ENCODE measurements at regions not wholly inside any gene's neighbourhood (a gene's known extent, or its start where the extent isn't known, plus 50 kb on each side); places are given as distances from the start of the nearest gene placed in this dataset.
A peak's percentile ranks its signal among the peaks of the same experiment; 100 is the strongest.
"Not testable (repeated sequence)": the region's sequence is repeated elsewhere in the genome, so short reads cannot be mapped to it uniquely, and the experiment has no call there.

GRCh38 chr1:80217377-80217986 lies 1211.0 kb upstream of the ADGRL4 start:
- in situ Hi-C loops (cut with HindIII; ENCODE audit: low pct_ligation_motif_present, low pct_unique_long_range_greater_than_20kb, low sequenced_read_pairs) = no loop called here
- DNase-seq = peak; percentile 79

DNA sequence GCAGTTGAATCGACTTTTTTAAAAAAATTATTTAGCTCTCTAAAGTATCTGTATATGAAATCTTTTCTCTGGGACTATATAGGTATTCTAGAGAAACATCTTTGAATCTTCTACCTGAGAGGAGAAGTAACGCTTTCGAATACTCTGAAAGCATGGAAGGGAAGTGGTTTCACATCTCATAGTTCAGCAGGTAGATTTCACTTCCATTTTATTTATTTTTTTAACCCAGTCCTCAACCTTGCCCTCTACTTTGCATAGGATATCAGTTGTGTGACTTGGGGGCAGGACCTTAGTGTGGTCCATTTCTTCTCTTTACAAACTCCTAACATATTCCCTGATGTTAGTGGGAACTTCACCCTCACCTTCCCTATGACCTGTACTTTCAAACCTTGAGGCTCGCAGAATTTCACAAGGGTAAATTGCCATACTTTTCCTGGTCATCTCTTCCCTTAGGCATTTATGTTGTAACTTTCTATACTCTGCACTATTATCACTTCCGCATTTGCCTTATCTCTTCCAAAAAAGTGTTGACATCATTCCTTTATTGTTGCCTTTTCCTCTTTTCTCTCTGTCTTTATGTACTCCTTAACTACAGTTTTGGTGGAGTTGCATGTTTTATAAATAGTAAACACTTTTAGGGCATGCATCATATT lies 1208.5 kb upstream of the ADGRL4 start:
- in situ Hi-C loops (cut with HindIII; ENCODE audit: low pct_ligation_motif_present, low pct_unique_long_range_greater_than_20kb, low sequenced_read_pairs) = no loop called here

GRCh38 chr1:80212948-80213347 lies 1206.4 kb upstream of the ADGRL4 start:
- no peak for DNase-seq
- in situ Hi-C loops (cut with HindIII; ENCODE audit: low pct_ligation_motif_present, low pct_unique_long_range_greater_than_20kb, low sequenced_read_pairs) = no loop called here

More for the DNA sequence above, 1208.5 kb upstream of the ADGRL4 start:
- no peak for DNase-seq

- in situ Hi-C loops (cut with HindIII; ENCODE audit: low pct_ligation_motif_present, low pct_unique_long_range_greater_than_20kb, low sequenced_read_pairs) = no loop called here
- no peak for DNase-seq
Measured at GRCh38 chr1:80211691-80212380, 1205.3 kb upstream of the ADGRL4 start.

DNA sequence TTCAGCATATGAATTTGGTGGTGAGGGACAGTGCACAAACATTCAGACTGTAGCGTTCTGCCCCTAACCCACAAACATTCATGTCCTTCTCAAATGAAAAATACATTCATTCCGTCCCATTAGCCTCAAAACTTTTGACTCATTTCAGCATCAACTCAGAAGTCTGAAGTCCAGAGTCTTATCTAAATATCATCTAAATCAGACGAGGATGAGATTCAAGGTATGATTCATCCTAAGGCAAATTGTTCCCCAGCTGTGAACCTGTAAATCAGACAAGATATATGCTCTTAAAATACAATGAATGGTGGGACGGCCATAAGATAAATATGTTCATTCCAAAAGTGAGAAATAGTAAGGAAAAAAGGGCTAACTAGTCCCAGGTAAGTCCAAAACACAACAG lies 1195.6 kb upstream of the ADGRL4 start:
- no peak for DNase-seq
- in situ Hi-C loops (cut with HindIII; ENCODE audit: low pct_ligation_motif_present, low pct_unique_long_range_greater_than_20kb, low sequenced_read_pairs) = no loop called here

DNA sequence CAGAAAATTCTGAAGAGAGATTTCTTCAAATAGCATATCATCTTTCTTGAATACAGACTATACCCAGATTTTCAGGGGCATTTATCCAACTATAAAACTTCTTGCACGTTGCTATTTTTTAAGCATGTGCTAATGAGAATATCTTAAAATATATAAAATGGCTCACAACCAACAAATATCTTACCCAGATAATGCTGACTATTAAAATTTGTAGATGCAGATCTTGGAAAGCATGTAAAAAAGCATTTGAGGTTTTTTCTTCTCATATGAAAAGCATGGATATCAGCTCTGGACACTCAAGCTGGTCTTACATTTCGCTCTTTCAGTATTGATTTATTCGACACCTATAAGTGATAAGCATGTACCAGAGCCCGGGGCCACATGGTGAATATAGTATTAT lies 1187.7 kb upstream of the ADGRL4 start:
- in situ Hi-C loops (cut with HindIII; ENCODE audit: low pct_ligation_motif_present, low pct_unique_long_range_greater_than_20kb, low sequenced_read_pairs) = no loop called here
- no peak for DNase-seq

GRCh38 chr1:80181418-80181817 lies 1174.9 kb upstream of the ADGRL4 start:
- DNase-seq = no peak
- in situ Hi-C loops (cut with HindIII; ENCODE audit: low pct_ligation_motif_present, low pct_unique_long_range_greater_than_20kb, low sequenced_read_pairs) = no loop called here

- no peak for DNase-seq
- in situ Hi-C loops (cut with HindIII; ENCODE audit: low pct_ligation_motif_present, low pct_unique_long_range_greater_than_20kb, low sequenced_read_pairs) = no loop called here
Measured at GRCh38 chr1:80171631-80172030, 1165.1 kb upstream of the ADGRL4 start.

DNA sequence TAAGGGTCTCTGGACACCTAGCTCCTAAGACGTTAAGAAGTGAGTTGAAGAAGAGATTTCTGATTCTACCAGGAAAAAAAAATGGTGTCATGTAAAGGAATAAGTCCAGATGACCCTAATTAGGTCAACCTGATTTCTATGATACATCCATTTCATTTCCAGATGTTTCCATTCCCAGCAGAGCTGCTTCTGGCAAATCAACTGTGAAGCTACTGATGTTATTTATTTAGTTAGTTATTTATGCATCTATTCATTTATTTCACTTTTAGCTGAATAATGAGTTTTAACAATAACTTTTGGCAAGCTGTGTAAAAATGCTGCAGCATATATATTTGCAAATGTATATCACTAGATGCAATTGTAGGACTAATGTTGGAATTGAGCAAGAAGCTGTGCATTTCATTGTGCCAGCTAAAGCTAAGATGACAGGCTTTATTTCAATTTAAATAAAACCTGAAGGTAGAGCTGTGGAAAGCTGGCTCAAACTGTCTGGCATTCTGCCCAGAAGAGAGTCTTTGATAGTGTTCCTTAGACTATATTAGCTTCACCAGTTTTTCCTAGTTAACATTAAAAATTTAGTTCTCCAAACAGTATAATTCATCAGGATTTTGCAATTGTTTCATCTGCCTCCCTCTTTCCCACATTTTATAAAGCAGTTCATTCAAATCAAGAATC lies 1164.4 kb upstream of the ADGRL4 start:
- in situ Hi-C loops (cut with HindIII; ENCODE audit: low pct_ligation_motif_present, low pct_unique_long_range_greater_than_20kb, low sequenced_read_pairs) = no loop called here
- DNase-seq = no peak

- no peak for DNase-seq
- in situ Hi-C loops (cut with HindIII; ENCODE audit: low pct_ligation_motif_present, low pct_unique_long_range_greater_than_20kb, low sequenced_read_pairs) = no loop called here
Measured at GRCh38 chr1:80164150-80164549, 1157.6 kb upstream of the ADGRL4 start.

DNA sequence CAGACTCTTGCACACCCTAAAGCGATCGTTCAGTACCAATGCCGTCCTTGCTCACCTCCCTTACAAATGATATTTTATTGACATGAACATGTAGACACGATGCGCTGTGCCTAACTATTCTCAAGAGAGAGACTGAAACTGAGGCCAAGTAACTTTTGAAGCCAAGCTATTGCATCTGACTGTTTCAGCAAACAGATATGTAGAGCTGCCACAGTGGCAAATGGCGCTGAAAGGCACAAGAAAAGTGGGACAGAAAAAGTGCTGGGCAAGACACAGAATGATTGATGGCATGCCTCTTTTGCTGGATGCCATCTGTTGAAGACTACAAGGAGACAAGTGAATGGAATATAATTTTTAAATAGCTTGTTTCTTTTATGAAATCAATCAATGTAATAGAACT lies 1157.2 kb upstream of the ADGRL4 start:
- in situ Hi-C loops (cut with HindIII; ENCODE audit: low pct_ligation_motif_present, low pct_unique_long_range_greater_than_20kb, low sequenced_read_pairs) = no loop called here
- no peak for DNase-seq

GRCh38 chr1:80158771-80159170 lies 1152.2 kb upstream of the ADGRL4 start:
- in situ Hi-C loops (cut with HindIII; ENCODE audit: low pct_ligation_motif_present, low pct_unique_long_range_greater_than_20kb, low sequenced_read_pairs) = no loop called here
- no peak for DNase-seq

- DNase-seq = no peak
- in situ Hi-C loops (cut with HindIII; ENCODE audit: low pct_ligation_motif_present, low pct_unique_long_range_greater_than_20kb, low sequenced_read_pairs) = no loop called here
Measured at GRCh38 chr1:80158266-80158665, 1151.7 kb upstream of the ADGRL4 start.

GRCh38 chr1:80155371-80155770 lies 1148.8 kb upstream of the ADGRL4 start:
- in situ Hi-C loops (cut with HindIII; ENCODE audit: low pct_ligation_motif_present, low pct_unique_long_range_greater_than_20kb, low sequenced_read_pairs) = no loop called here
- peak; percentile 33 for DNase-seq

DNA sequence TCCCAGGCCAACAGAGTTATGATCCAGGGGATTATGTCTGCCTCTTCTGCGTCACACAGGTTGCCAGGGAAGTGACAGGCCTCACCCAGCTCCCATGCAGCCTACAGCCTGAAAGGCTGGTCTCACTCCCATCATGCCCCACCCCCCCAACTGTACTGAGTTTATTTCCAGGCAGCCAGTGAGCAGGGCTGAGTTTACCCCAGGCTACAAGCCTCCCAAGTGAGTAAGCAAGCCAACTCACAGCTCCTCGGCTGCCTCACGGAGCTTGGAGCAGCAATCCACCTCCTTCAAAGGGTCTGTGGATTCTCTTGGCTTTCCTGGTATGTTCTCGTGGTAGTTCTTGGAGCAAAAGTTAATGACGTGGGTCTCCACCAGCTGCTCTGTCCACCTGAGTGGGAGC lies 1147.6 kb upstream of the ADGRL4 start:
- in situ Hi-C loops (cut with HindIII; ENCODE audit: low pct_ligation_motif_present, low pct_unique_long_range_greater_than_20kb, low sequenced_read_pairs) = no loop called here
- no peak for DNase-seq

DNA sequence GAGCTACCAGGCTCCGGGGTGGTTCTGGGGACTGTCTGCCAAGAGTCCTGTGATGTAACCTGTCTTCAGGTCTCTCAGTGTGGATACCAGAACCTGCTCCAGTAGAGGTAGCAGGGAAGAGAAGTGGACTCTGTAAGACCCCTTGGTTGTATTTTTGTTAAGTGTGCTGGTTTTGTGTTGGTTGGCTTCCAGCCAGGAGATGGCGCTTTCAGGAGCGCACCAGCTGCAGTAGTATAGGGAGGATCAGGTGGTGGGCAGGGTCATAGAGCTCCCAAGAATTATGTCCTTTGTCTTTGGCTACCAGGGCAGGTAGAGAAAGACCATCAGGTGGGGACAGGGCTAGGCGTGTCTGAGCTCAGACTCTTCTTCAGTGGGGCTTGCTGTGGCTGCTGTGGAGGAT lies 1147.2 kb upstream of the ADGRL4 start:
- DNase-seq = no peak
- in situ Hi-C loops (cut with HindIII; ENCODE audit: low pct_ligation_motif_present, low pct_unique_long_range_greater_than_20kb, low sequenced_read_pairs) = no loop called here

DNA sequence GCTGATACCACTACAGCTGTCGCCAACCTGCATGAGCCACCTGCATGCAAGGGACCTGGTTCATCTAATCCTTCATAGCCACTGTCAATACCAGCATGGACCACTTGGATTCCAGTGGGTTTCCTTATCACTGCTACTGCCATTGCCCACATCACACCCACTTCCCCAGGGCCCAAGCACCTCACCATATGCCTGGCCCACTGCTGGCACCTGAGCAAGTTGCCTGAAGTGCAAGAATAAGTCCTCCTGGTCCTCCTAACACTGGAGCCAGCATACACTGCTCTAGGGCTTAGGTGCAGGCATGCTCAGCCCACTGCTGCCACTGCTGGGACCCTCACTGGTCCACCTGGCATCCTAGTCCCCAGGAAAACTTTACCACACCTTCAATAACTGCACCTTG lies 1136.8 kb upstream of the ADGRL4 start:
- no peak for DNase-seq
- in situ Hi-C loops (cut with HindIII; ENCODE audit: low pct_ligation_motif_present, low pct_unique_long_range_greater_than_20kb, low sequenced_read_pairs) = no loop called here

GRCh38 chr1:80137946-80138602 lies 1131.5 kb upstream of the ADGRL4 start:
- DNase-seq; in situ Hi-C loops (cut with HindIII; ENCODE audit: low pct_ligation_motif_present, low pct_unique_long_range_greater_than_20kb, low sequenced_read_pairs): not testable (repeated sequence)
